ENCODE measurements at regions not wholly inside any gene's neighbourhood (a gene's known extent, or its start where the extent isn't known, plus 50 kb on each side); places are given as distances from the start of the nearest gene placed in this dataset.

GRCh38 chr5:10861423-10861790 lies 100.4 kb upstream of the DAP start:
- Histone ChIP-seq H3K9me3 (no peaks in the 10 kb centered on the region), H3K36me3 (no peaks in the 10 kb centered on the region), H3K4me1 (replicated peaks) (no peaks in the 10 kb centered on the region), H3K4me3 (no peak overlapping the region), H3K27ac (no peak overlapping the region), H3K27me3 (replicated peaks; ENCODE audit: insufficient read depth) (no peaks in the 10 kb centered on the region)
- no peak for DNase-seq (ENCODE audit: low spot score)
- intact Hi-C loops (cut with DNase I): no loop called here
- TF ChIP-seq POLR2AphosphoS5 (IDR thresholded peaks at IDR 0.05) (no peak), CTCF (IDR thresholded peaks at IDR 0.05) (no peak), POLR2A (IDR thresholded peaks at IDR 0.05) (no peak)
- 94% methylated on average over 3 of the region's 3 CpGs for WGBS

- DNase-seq (ENCODE audit: low spot score): no peak
- Histone ChIP-seq H3K27me3 (replicated peaks; ENCODE audit: insufficient read depth) (no peaks in the 10 kb centered on the region), H3K27ac (no peak overlapping the region), H3K4me3 (no peak overlapping the region), H3K4me1 (replicated peaks) (no peaks in the 10 kb centered on the region), H3K9me3 (no peaks in the 10 kb centered on the region), H3K36me3 (no peaks in the 10 kb centered on the region)
- intact Hi-C loops (cut with DNase I): no loop called here
- WGBS: 93% methylated on average over 4 of the region's 4 CpGs
- TF ChIP-seq CTCF (IDR thresholded peaks at IDR 0.05) (no peak), POLR2AphosphoS5 (IDR thresholded peaks at IDR 0.05) (no peak), POLR2A (IDR thresholded peaks at IDR 0.05) (no peak)
These were observed 99.8 kb upstream of the DAP start for GRCh38 chr5:10860645-10861422.

GRCh38 chr5:10860196-10860543 lies 99.1 kb upstream of the DAP start:
- no peak for DNase-seq (ENCODE audit: low spot score)
- Histone ChIP-seq H3K4me1 (replicated peaks) (no peaks in the 10 kb centered on the region), H3K27me3 (replicated peaks; ENCODE audit: insufficient read depth) (no peaks in the 10 kb centered on the region), H3K36me3 (no peaks in the 10 kb centered on the region), H3K9me3 (no peaks in the 10 kb centered on the region), H3K4me3 (no peak overlapping the region), H3K27ac (no peak overlapping the region)
- TF ChIP-seq CTCF (IDR thresholded peaks at IDR 0.05) (no peak), POLR2AphosphoS5 (IDR thresholded peaks at IDR 0.05) (no peak), POLR2A (IDR thresholded peaks at IDR 0.05) (no peak)
- 70% methylated on average over 9 of the region's 9 CpGs for WGBS
- intact Hi-C loops (cut with DNase I): no loop called here

- Histone ChIP-seq H3K9me3 (no peaks in the 10 kb centered on the region), H3K27ac (no peak overlapping the region), H3K27me3 (replicated peaks; ENCODE audit: insufficient read depth) (no peaks in the 10 kb centered on the region), H3K4me3 (no peak overlapping the region), H3K4me1 (replicated peaks) (no peaks in the 10 kb centered on the region), H3K36me3 (no peaks in the 10 kb centered on the region)
- TF ChIP-seq CTCF (IDR thresholded peaks at IDR 0.05) (no peak), POLR2AphosphoS5 (IDR thresholded peaks at IDR 0.05) (no peak), POLR2A (IDR thresholded peaks at IDR 0.05) (no peak)
- intact Hi-C loops (cut with DNase I): no loop called here
- 71% methylated on average over 15 of the region's 15 CpGs for WGBS
- DNase-seq (ENCODE audit: low spot score): no peak
These were observed 98.6 kb upstream of the DAP start for GRCh38 chr5:10859393-10860195.

GRCh38 chr5:10858945-10859344 lies 97.9 kb upstream of the DAP start:
- no peaks in the 10 kb centered on the region for H3K36me3 ChIP-seq
- H3K9me3 ChIP-seq: no peaks in the 10 kb centered on the region
- no peaks in the 10 kb centered on the region for H3K27me3 ChIP-seq (replicated peaks; ENCODE audit: insufficient read depth)
- no peak overlapping the region for H3K4me3 ChIP-seq
- TF ChIP-seq POLR2A (IDR thresholded peaks at IDR 0.05): no peak
- no peak for TF ChIP-seq CTCF (IDR thresholded peaks at IDR 0.05)
- no peak for TF ChIP-seq POLR2AphosphoS5 (IDR thresholded peaks at IDR 0.05)
- H3K27ac ChIP-seq: no peak overlapping the region
- intact Hi-C loops (cut with DNase I): no loop called here
- 86% methylated on average over 9 of the region's 9 CpGs for WGBS
- H3K4me1 ChIP-seq (replicated peaks): no peaks in the 10 kb centered on the region
- DNase-seq (ENCODE audit: low spot score): no peak

All from prostate gland (tissue), 2 donors.